ENCODE measurements at regions not wholly inside any gene's neighbourhood (a gene's known extent, or its start where the extent isn't known, plus 50 kb on each side); places are given as distances from the start of the nearest gene placed in this dataset.

- Histone ChIP-seq H3K9ac (ENCODE audit: low read depth, low read length) (no peak overlapping the region), H3K4me1 (ENCODE audit: insufficient read depth, low read length) (peaks cover 31% of the 10 kb centered on the region), H3K36me3 (ENCODE audit: insufficient read depth, low read length) (no peaks in the 10 kb centered on the region), H3K9me3 (ENCODE audit: control insufficient read depth, insufficient read depth, low read length) (no peaks in the 10 kb centered on the region)
Measured at GRCh38 chr1:82978461-82979324, 1020.2 kb downstream of the TTLL7 start.

- Histone ChIP-seq H3K4me1 (ENCODE audit: insufficient read depth, low read length) (0 out of 2 replicates have a peak, but pooled peaks cover 5% of the 10 kb centered on the region), H3K36me3 (ENCODE audit: insufficient read depth, low read length) (no peaks in the 10 kb centered on the region), H3K9me3 (ENCODE audit: control insufficient read depth, insufficient read depth, low read length) (no peaks in the 10 kb centered on the region), H3K9ac (ENCODE audit: low read depth, low read length) (no peak overlapping the region)
Measured at GRCh38 chr1:82972841-82973553, 1025.9 kb downstream of the TTLL7 start.

- no peak overlapping the region for H3K9ac ChIP-seq (ENCODE audit: low read depth, low read length)
- H3K9me3 ChIP-seq (ENCODE audit: control insufficient read depth, insufficient read depth, low read length), result no peaks in the 10 kb centered on the region
- no peaks in the 10 kb centered on the region for H3K4me1 ChIP-seq (ENCODE audit: insufficient read depth, low read length)
- no peaks in the 10 kb centered on the region for H3K36me3 ChIP-seq (ENCODE audit: insufficient read depth, low read length)
Measured at GRCh38 chr1:82969340-82969739, 1029.6 kb downstream of the TTLL7 start.

GRCh38 chr1:82962658-82963057 is 1036.3 kb downstream of the TTLL7 start:
- Histone ChIP-seq H3K9ac (ENCODE audit: low read depth, low read length) (no peak overlapping the region), H3K9me3 (ENCODE audit: control insufficient read depth, insufficient read depth, low read length) (0 out of 2 replicates have a peak, but pooled peaks cover 3% of the 10 kb centered on the region), H3K36me3 (ENCODE audit: insufficient read depth, low read length) (no peaks in the 10 kb centered on the region), H3K4me1 (ENCODE audit: insufficient read depth, low read length) (no peaks in the 10 kb centered on the region; the same call in 1 of the 2 replicates)

GRCh38 chr1:82950606-82951200 is 1048.2 kb downstream of the TTLL7 start:
- Histone ChIP-seq H3K4me1 (ENCODE audit: insufficient read depth, low read length) (no peaks in the 10 kb centered on the region), H3K9me3 (ENCODE audit: control insufficient read depth, insufficient read depth, low read length) (no peaks in the 10 kb centered on the region), H3K9ac (ENCODE audit: low read depth, low read length) (no peak overlapping the region), H3K36me3 (ENCODE audit: insufficient read depth, low read length) (no peaks in the 10 kb centered on the region)

- no peaks in the 10 kb centered on the region for H3K9me3 ChIP-seq (ENCODE audit: control insufficient read depth, insufficient read depth, low read length)
- no peaks in the 10 kb centered on the region for H3K36me3 ChIP-seq (ENCODE audit: insufficient read depth, low read length)
- H3K9ac ChIP-seq (ENCODE audit: low read depth, low read length), result no peak overlapping the region
Measured at GRCh38 chr1:82948386-82948785, 1050.5 kb downstream of the TTLL7 start.

GRCh38 chr1:82947278-82947677 is 1051.7 kb downstream of the TTLL7 start:
- Histone ChIP-seq H3K9ac (ENCODE audit: low read depth, low read length) (no peak overlapping the region), H3K36me3 (ENCODE audit: insufficient read depth, low read length) (no peaks in the 10 kb centered on the region), H3K4me1 (ENCODE audit: insufficient read depth, low read length) (no peaks in the 10 kb centered on the region), H3K9me3 (ENCODE audit: control insufficient read depth, insufficient read depth, low read length) (no peaks in the 10 kb centered on the region)

More at GRCh38 chr1:82948386-82948785, 1050.5 kb downstream of the TTLL7 start:
- no peaks in the 10 kb centered on the region for H3K4me1 ChIP-seq (ENCODE audit: insufficient read depth, low read length)

GRCh38 chr1:82946096-82946605 is 1052.8 kb downstream of the TTLL7 start:
- H3K4me1 ChIP-seq (ENCODE audit: insufficient read depth, low read length), result no peaks in the 10 kb centered on the region

GRCh38 chr1:82944822-82945221 is 1054.1 kb downstream of the TTLL7 start:
- Histone ChIP-seq H3K9ac (ENCODE audit: low read depth, low read length) (no peak overlapping the region), H3K36me3 (ENCODE audit: insufficient read depth, low read length) (no peaks in the 10 kb centered on the region), H3K9me3 (ENCODE audit: control insufficient read depth, insufficient read depth, low read length) (no peaks in the 10 kb centered on the region), H3K4me1 (ENCODE audit: insufficient read depth, low read length) (no peaks in the 10 kb centered on the region)

More at GRCh38 chr1:82946096-82946605, 1052.8 kb downstream of the TTLL7 start:
- Histone ChIP-seq H3K9ac (ENCODE audit: low read depth, low read length) (no peak overlapping the region), H3K36me3 (ENCODE audit: insufficient read depth, low read length) (no peaks in the 10 kb centered on the region), H3K9me3 (ENCODE audit: control insufficient read depth, insufficient read depth, low read length) (no peaks in the 10 kb centered on the region)

- Histone ChIP-seq H3K4me1 (ENCODE audit: insufficient read depth, low read length) (no peaks in the 10 kb centered on the region), H3K9ac (ENCODE audit: low read depth, low read length) (no peak overlapping the region), H3K36me3 (ENCODE audit: insufficient read depth, low read length) (no peaks in the 10 kb centered on the region), H3K9me3 (ENCODE audit: control insufficient read depth, insufficient read depth, low read length) (no peaks in the 10 kb centered on the region)
Measured at GRCh38 chr1:82934074-82934473, 1064.9 kb downstream of the TTLL7 start.

- Histone ChIP-seq H3K4me1 (ENCODE audit: insufficient read depth, low read length) (no peaks in the 10 kb centered on the region), H3K9me3 (ENCODE audit: control insufficient read depth, insufficient read depth, low read length) (no peaks in the 10 kb centered on the region), H3K9ac (ENCODE audit: low read depth, low read length) (no peak overlapping the region), H3K36me3 (ENCODE audit: insufficient read depth, low read length) (no peaks in the 10 kb centered on the region)
Measured at GRCh38 chr1:82932727-82933126, 1066.2 kb downstream of the TTLL7 start.

GRCh38 chr1:82932207-82932606 is 1066.7 kb downstream of the TTLL7 start:
- Histone ChIP-seq H3K4me1 (ENCODE audit: insufficient read depth, low read length) (no peaks in the 10 kb centered on the region), H3K9me3 (ENCODE audit: control insufficient read depth, insufficient read depth, low read length) (no peaks in the 10 kb centered on the region), H3K36me3 (ENCODE audit: insufficient read depth, low read length) (no peaks in the 10 kb centered on the region), H3K9ac (ENCODE audit: low read depth, low read length) (no peak overlapping the region)

GRCh38 chr1:82931006-82931405 is 1067.9 kb downstream of the TTLL7 start:
- no peak overlapping the region for H3K9ac ChIP-seq (ENCODE audit: low read depth, low read length)

GRCh38 chr1:82927753-82928152 is 1071.2 kb downstream of the TTLL7 start:
- Histone ChIP-seq H3K9me3 (ENCODE audit: control insufficient read depth, insufficient read depth, low read length) (no peaks in the 10 kb centered on the region), H3K36me3 (ENCODE audit: insufficient read depth, low read length) (no peaks in the 10 kb centered on the region), H3K4me1 (ENCODE audit: insufficient read depth, low read length) (no peaks in the 10 kb centered on the region), H3K9ac (ENCODE audit: low read depth, low read length) (no peak overlapping the region)

More at GRCh38 chr1:82931006-82931405, 1067.9 kb downstream of the TTLL7 start:
- Histone ChIP-seq H3K4me1 (ENCODE audit: insufficient read depth, low read length) (no peaks in the 10 kb centered on the region), H3K36me3 (ENCODE audit: insufficient read depth, low read length) (no peaks in the 10 kb centered on the region), H3K9me3 (ENCODE audit: control insufficient read depth, insufficient read depth, low read length) (no peaks in the 10 kb centered on the region)

Measured in ES-I3 (cell line).